Psoas muscle (tissue), 7 donors: ENCODE measurements at regions not wholly inside any gene's neighbourhood (a gene's known extent, or its start where the extent isn't known, plus 50 kb on each side); places are given as distances from the start of the nearest gene placed in this dataset.

Source experiments
- ATAC-seq, 4 donors: fragments of 200-7000 bp; cut with Tn5 transposase; one replicate each; pipeline ENCODE4 v1.9.1; 2020; ENCODE audit warnings: moderate library complexity in 3 of 4, mild to moderate bottlenecking in 2 of 4
- DNase-seq, 2 donors: peaks; one replicate each; pipeline ENCODE4 v3.0.0-alpha.2; 2020
- H3K27ac ChIP-seq: fragments of 200-600 bp; one replicate; pipeline ENCODE4 v1.8.0; 2022
- H3K27me3 ChIP-seq, 3 donors: fragments of 200-600 bp in 1 of 3; one replicate each; pipeline versions ENCODE4 v1.6.1 to v1.8.0; 2013 to 2022; ENCODE audit warnings: low read length in 2 of 3, mild to moderate bottlenecking in 2 of 3, moderate library complexity in 1 of 3; ENCODE audit not compliant: insufficient read depth in 3 of 3
- H3K36me3 ChIP-seq, 2 donors: fragments of 200-600 bp in 1 of 2; one replicate each; pipeline versions ENCODE4 v1.6.1 to v1.8.0; 2013 to 2022; ENCODE audit warnings: low read depth in 1 of 2, mild to moderate bottlenecking in 1 of 2, moderate library complexity in 1 of 2; ENCODE audit not compliant: insufficient read depth in 1 of 2
- H3K4me1 ChIP-seq: fragments of 200-600 bp; one replicate; pipeline ENCODE4 v1.8.0; 2022
- H3K4me3 ChIP-seq: fragments of 200-600 bp; one replicate; pipeline ENCODE4 v1.8.0; 2022; ENCODE audit warnings: mild to moderate bottlenecking
- H3K9me3 ChIP-seq: fragments of 200-600 bp; one replicate; pipeline ENCODE4 v1.8.0; 2022
- CTCF ChIP-seq: fragments of 200-600 bp; IDR thresholded peaks from one replicate; pipeline ENCODE4 v1.8.0; 2022; ENCODE audit warnings: antibody characterized with exemption
- WGBS, 3 donors: extraction: QIAGEN DNeasy Blood & Tissue Kit; methylation state at CpG; one replicate each; pipeline versions ENCODE4 v1.1.6 to v1.1.7; 2013; 5-methylcytosine and 5-hydroxymethylcytosine counted together
- intact Hi-C, 2 donors: fragments of 100-400 bp; cut with DNase I; formaldehyde crosslinking; loops; one replicate each; pipeline versions ENCODE4 v1.11.0 to v1.14.2; 2022
- donor health status: healthy with polysubstance abuse.
- donor health status: DM: no; HTN: no; CAD: no; lungs with moderate emphysema.
- donor health status: Bipolar disorder and iron deficiency.
- donor health status: healthy.
- donor health status: DM: yes; HTN: yes; CAD: no.
- donor health status: DM: no; HTN: no; CAD: no.
- donor health status: DM: yes; HTN: yes; CAD: no.

GRCh38 chr5:4215143-4215542 lies 619.5 kb downstream of the IRX1 start:
- Histone ChIP-seq H3K4me3 (no peak overlapping the region), H3K27me3 (no peaks in the 10 kb centered on the region), H3K27ac (no peak overlapping the region), H3K4me1 (no peaks in the 10 kb centered on the region), H3K36me3 (no peaks in the 10 kb centered on the region), H3K9me3 (no peaks in the 10 kb centered on the region)
- ATAC-seq: no peak
- intact Hi-C loops: no loop called here
- no peak for DNase-seq
- TF ChIP-seq CTCF: no peak

- ATAC-seq (no peak), DNase-seq (no peak)
Observed at GRCh38 chr5:4216142-4216541, 620.5 kb downstream of the IRX1 start.

GRCh38 chr5:4220016-4220415 lies 624.4 kb downstream of the IRX1 start:
- no peaks in the 10 kb centered on the region for H3K27me3 ChIP-seq
- ATAC-seq: no peak
- H3K4me3 ChIP-seq: no peak overlapping the region
- WGBS, 3 donors: 84 to 86% (median 85%) methylated on average over 7 of the region's 7 CpGs
- H3K9me3 ChIP-seq: no peaks in the 10 kb centered on the region
- no peak for DNase-seq
- no peak for TF ChIP-seq CTCF
- H3K36me3 ChIP-seq: no peaks in the 10 kb centered on the region
- intact Hi-C loops: no loop called here
- H3K4me1 ChIP-seq: no peaks in the 10 kb centered on the region
- no peak overlapping the region for H3K27ac ChIP-seq

More at GRCh38 chr5:4216142-4216541, 620.5 kb downstream of the IRX1 start:
- Histone ChIP-seq H3K9me3 (no peaks in the 10 kb centered on the region), H3K27me3 (no peaks in the 10 kb centered on the region), H3K4me3 (no peak overlapping the region), H3K36me3 (no peaks in the 10 kb centered on the region), H3K27ac (no peak overlapping the region), H3K4me1 (no peaks in the 10 kb centered on the region)
- intact Hi-C loops: no loop called here
- WGBS, 3 donors: 76 to 83% (median 78%) methylated on average over 3 of the region's 3 CpGs
- TF ChIP-seq CTCF: no peak

GRCh38 chr5:4221048-4221447 lies 625.4 kb downstream of the IRX1 start:
- no peak overlapping the region for H3K4me3 ChIP-seq
- H3K4me1 ChIP-seq: no peaks in the 10 kb centered on the region
- intact Hi-C loops: no loop called here
- whole genome bisulfite sequencing, 3 donors: 53 to 57% (median 54%) methylated on average over 8 of the region's 8 CpGs
- H3K27ac ChIP-seq: no peak overlapping the region
- no peaks in the 10 kb centered on the region for H3K27me3 ChIP-seq
- no peak for TF ChIP-seq CTCF
- no peaks in the 10 kb centered on the region for H3K36me3 ChIP-seq
- DNase-seq (no peak), ATAC-seq (no peak)
- H3K9me3 ChIP-seq: no peaks in the 10 kb centered on the region

- DNase-seq (no peak), ATAC-seq (no peak)
- H3K27me3 ChIP-seq: no peaks in the 10 kb centered on the region
- intact Hi-C loops: no loop called here
- TF ChIP-seq CTCF: no peak
- H3K4me3 ChIP-seq: no peak overlapping the region
- H3K4me1 ChIP-seq: no peaks in the 10 kb centered on the region
- no peaks in the 10 kb centered on the region for H3K9me3 ChIP-seq
- no peak overlapping the region for H3K27ac ChIP-seq
- no peaks in the 10 kb centered on the region for H3K36me3 ChIP-seq
- 23 to 46% (median 28%) methylated on average over 6 of the region's 6 CpGs for WGBS, 3 donors
Observed at GRCh38 chr5:4222147-4222546, 626.5 kb downstream of the IRX1 start.
